ENCODE measurements at regions not wholly inside any gene's neighbourhood (a gene's known extent, or its start where the extent isn't known, plus 50 kb on each side); places are given as distances from the start of the nearest gene placed in this dataset.

GRCh38 chr12:53820514-53821306 is 68.9 kb upstream of the CISTR start (continued):
- TF ChIP-seq KDM5A (IDR thresholded peaks at IDR 0.05; ENCODE audit: low read length) (no peak), SP2 (IDR thresholded peaks at IDR 0.05; ENCODE audit: low read length) (no peak), SIN3A (conservative IDR thresholded peaks at IDR 0.05 in 1 of 2, IDR thresholded peaks at IDR 0.05 in 1 of 2; ENCODE audit: low read depth in 1 of 2, low read length in 2 of 2) (no peak), YY1 (IDR thresholded peaks at IDR 0.05; ENCODE audit: low read depth, low read length) (no peak)

All from H1 (cell line).